SK-N-SH (cell line): ENCODE measurements at regions not wholly inside any gene's neighbourhood (a gene's known extent, or its start where the extent isn't known, plus 50 kb on each side); places are given as distances from the start of the nearest gene placed in this dataset.
"Not testable (repeated sequence)": the region's sequence is repeated elsewhere in the genome, so short reads cannot be mapped to it uniquely, and the experiment has no call there.

Experiments used
- CTCF ChIA-PET: fragments of 300-600, 350-600 bp; formaldehyde crosslinking; extraction: SDS; loops from one replicate; lab custom pipeline; 2021; lab: Yijun Ruan, JAX
- POLR2A ChIA-PET: fragments of 350-600 bp; sonication (Branson Sonifier 250); formaldehyde crosslinking; extraction: SDS; loops from one replicate; lab custom pipeline; 2020; ENCODE audit warnings: antibody characterized with exemption, inconsistent platforms; lab: Yijun Ruan, JAX
- DNase-seq: peaks from one replicate; pipeline ENCODE4 v3.0.0; 2012
- H2AFZ ChIP-seq: fragments of 200-600 bp; sonication (generic); 2 replicates; pipeline ENCODE4 v1.8.1; 2016; ENCODE audit warnings: antibody characterized with exemption, mild to moderate bottlenecking, low read depth
- H3F3A ChIP-seq: fragments of 200-600 bp; sonication (generic); replicated peaks from 2 replicates; pipeline ENCODE3; 2016; ENCODE audit warnings: antibody characterized with exemption, mild to moderate bottlenecking; ENCODE audit not compliant: insufficient read depth
- H3K27ac ChIP-seq, 2 experiments: fragments of 200-500 bp in 1 of 2; fragments of 200-600 bp in 1 of 2; sonication (Bioruptor generic) in 1 of 2; sonication (generic), shearing (Covaris generic) in 1 of 2; 2 replicates each; pipeline versions ENCODE4 v1.5.1 to v1.6.1; 2014 to 2016; ENCODE audit warnings: low read depth in 2 of 2, inconsistent platforms in 1 of 2, low read length in 1 of 2, mild to moderate bottlenecking in 1 of 2, mixed read lengths in 1 of 2
- H3K27me3 ChIP-seq: fragments of 200-600 bp; sonication (generic), shearing (Covaris generic); 2 replicates; pipeline ENCODE4 v1.6.1; 2016; ENCODE audit warnings: mixed run types; ENCODE audit not compliant: insufficient read depth
- H3K36me3 ChIP-seq, 2 experiments: fragments of 200-500 bp in 1 of 2; fragments of 200-600 bp in 1 of 2; sonication (Bioruptor generic) in 1 of 2; sonication (generic) in 1 of 2; replicated peaks in 1 of 2; 2 replicates each; pipeline versions ENCODE3 to v1.5.1; 2014 to 2016; ENCODE audit warnings: low read length in 1 of 2, mild to moderate bottlenecking in 1 of 2; ENCODE audit not compliant: insufficient read depth in 2 of 2, control insufficient read depth in 1 of 2
- H3K4me1 ChIP-seq, 2 experiments: fragments of 200-500 bp in 1 of 2; fragments of 200-600 bp in 1 of 2; sonication (Bioruptor generic) in 1 of 2; sonication (generic), shearing (Covaris generic) in 1 of 2; 2 replicates each; pipeline versions ENCODE4 v1.5.1 to v1.6.1; 2014 to 2016; ENCODE audit warnings: low read depth in 1 of 2, low read length in 1 of 2, mixed run types in 1 of 2; ENCODE audit not compliant: insufficient read depth in 2 of 2, control insufficient read depth in 1 of 2
- H3K4me2 ChIP-seq: fragments of 200-600 bp; sonication (generic), shearing (Covaris generic); 2 replicates; pipeline ENCODE4 v1.6.1; 2017; ENCODE audit warnings: mixed run types
- H3K4me3 ChIP-seq, 2 experiments: fragments of 200-500 bp in 1 of 2; fragments of 200-600 bp in 1 of 2; sonication (Bioruptor generic) in 1 of 2; sonication (generic), shearing (Covaris generic) in 1 of 2; 2 replicates each; pipeline versions ENCODE4 v1.5.1 to v1.8.1; 2014 to 2016; ENCODE audit warnings: low read depth in 2 of 2, inconsistent platforms in 1 of 2, low read length in 1 of 2, mild to moderate bottlenecking in 1 of 2, mixed read lengths in 1 of 2, moderate library complexity in 1 of 2
- H3K79me2 ChIP-seq: fragments of 200-600 bp; sonication (generic); 2 replicates; pipeline ENCODE4 v1.8.1; 2017; ENCODE audit warnings: mild to moderate bottlenecking; ENCODE audit not compliant: insufficient read depth
- H3K9ac ChIP-seq: fragments of 200-600 bp; sonication (generic); 2 replicates; pipeline ENCODE4 v1.6.1; 2017; ENCODE audit warnings: mixed run types
- H3K9me2 ChIP-seq: fragments of 200-600 bp; sonication (generic); 2 replicates; pipeline ENCODE4 v1.6.1; 2017; ENCODE audit warnings: mixed run types
- H3K9me3 ChIP-seq: fragments of 200-600 bp; sonication (generic); 2 replicates; pipeline ENCODE4 v1.6.1; 2017; ENCODE audit warnings: mixed run types, mild to moderate bottlenecking, moderate library complexity
- H4K20me1 ChIP-seq: fragments of 200-600 bp; sonication (generic); 2 replicates; pipeline ENCODE4 v1.6.1; 2017; ENCODE audit warnings: mild to moderate bottlenecking, mixed run types; ENCODE audit not compliant: insufficient read depth
- WGBS: methylation state at CpG from one replicate; pipeline ENCODE4 v1.1.6; 2017; ENCODE audit warnings: low lambda C conversion rate; 5-methylcytosine and 5-hydroxymethylcytosine counted together

DNA sequence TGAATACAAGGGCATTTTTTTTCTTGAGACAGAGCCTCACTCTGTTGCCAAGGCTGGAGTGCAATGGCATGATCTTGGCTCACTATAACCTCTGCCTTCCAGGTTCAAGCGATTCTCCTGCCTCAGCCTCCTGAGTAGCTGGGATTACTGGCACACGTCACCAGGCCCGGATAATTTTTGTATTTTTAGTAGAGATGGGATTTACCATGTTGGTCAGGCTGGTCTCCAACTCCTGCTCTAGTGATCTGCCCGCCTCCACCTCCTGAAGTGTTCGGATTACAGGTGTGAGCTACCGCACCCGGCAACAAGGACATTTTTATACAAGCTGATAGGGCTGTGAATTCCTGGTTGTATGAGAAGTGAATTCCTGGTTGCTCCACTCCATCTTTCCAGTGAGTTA, 577.7 kb upstream of the TPTE start:
- H2AFZ ChIP-seq, DNase-seq, H3K36me3 ChIP-seq, H3K9ac ChIP-seq, H3K79me2 ChIP-seq, CTCF ChIA-PET, POLR2A ChIA-PET, H3K4me2 ChIP-seq, H3K4me1 ChIP-seq, H3F3A ChIP-seq, H3K27me3 ChIP-seq, H3K9me3 ChIP-seq, H3K9me2 ChIP-seq, H3K27ac ChIP-seq, H3K4me3 ChIP-seq, H4K20me1 ChIP-seq: not testable (repeated sequence)
- 5% methylated on average over 7 of the region's 7 CpGs for WGBS

- H2AFZ ChIP-seq, H3K9me2 ChIP-seq, H3K4me3 ChIP-seq, H3K27me3 ChIP-seq, H3K4me1 ChIP-seq, CTCF ChIA-PET, H3K9me3 ChIP-seq, POLR2A ChIA-PET, H3K36me3 ChIP-seq, H3K79me2 ChIP-seq, H3K27ac ChIP-seq, DNase-seq, H4K20me1 ChIP-seq, H3K9ac ChIP-seq, H3F3A ChIP-seq, H3K4me2 ChIP-seq: not testable (repeated sequence)
- 0% methylated on average over 1 of the region's 1 CpG for WGBS
Observed at GRCh38 chr21:9946057-9946456, 575.3 kb upstream of the TPTE start.

DNA sequence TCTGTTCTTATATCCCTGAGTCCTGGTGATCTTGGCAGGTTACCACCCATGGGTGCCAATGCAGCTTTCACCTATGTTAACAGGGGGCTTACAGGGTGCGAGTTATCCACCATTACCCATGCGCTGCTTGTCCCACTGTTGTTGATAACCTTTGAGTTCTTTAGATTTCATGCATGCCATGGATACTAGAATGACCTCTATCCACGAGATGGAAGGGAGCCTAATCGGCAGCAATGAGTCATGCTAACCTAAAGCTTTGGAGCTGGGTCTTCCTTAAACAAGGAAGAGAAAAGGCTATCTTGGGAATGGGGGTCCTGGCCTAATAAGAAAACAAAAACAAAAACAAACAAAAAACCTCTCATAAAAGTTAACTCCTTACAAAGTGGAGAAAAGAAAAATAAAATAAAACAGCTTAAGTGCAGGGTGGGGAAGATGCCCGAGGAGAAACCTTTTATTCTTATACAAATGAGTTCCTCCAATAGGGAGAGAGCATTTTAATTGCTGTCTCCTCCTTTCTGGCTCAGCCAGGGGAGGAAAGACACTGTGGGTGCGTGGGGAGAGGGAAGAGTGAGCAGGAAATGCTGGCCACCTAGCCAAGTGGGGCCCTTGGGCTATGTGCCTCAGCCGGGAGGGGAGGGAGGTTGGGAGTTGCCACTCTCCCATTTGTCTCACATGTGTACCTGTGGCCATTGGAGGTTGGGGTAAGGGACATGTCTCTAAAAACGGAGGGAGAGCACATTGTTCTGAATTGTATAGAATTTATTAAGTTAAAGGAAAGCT, 571.7 kb upstream of the TPTE start:
- H3K27me3 ChIP-seq, DNase-seq, POLR2A ChIA-PET, H3K4me3 ChIP-seq, H4K20me1 ChIP-seq, H3K9ac ChIP-seq, H3K27ac ChIP-seq, H3K79me2 ChIP-seq, H2AFZ ChIP-seq, H3K9me3 ChIP-seq, H3K4me1 ChIP-seq, H3F3A ChIP-seq, H3K9me2 ChIP-seq, CTCF ChIA-PET, H3K4me2 ChIP-seq, H3K36me3 ChIP-seq: not testable (repeated sequence)
- WGBS, result 3% methylated on average over 8 of the region's 8 CpGs

DNA sequence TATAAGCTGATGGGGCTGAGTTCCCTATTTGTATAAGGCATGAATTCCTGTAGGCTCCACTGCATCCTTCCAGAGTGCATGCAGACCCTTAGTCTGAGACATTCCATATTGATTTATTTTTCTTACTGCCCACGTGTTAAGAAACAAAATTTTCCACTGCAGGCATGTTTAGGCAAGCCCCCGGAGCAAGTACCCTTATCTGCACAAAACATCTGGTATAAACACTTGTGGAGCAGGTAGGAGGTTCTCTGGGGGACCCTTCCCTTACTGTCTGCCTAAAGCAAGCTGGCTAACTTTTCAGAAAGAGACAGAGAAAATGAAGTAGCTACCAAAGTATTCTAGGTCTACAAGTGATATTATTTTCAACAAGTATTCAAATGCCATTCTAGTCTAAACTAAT, 571.0 kb upstream of the TPTE start:
- H3K4me3 ChIP-seq, H3K4me2 ChIP-seq, H3F3A ChIP-seq, H3K79me2 ChIP-seq, H3K27me3 ChIP-seq, H3K9ac ChIP-seq, H3K27ac ChIP-seq, DNase-seq, CTCF ChIA-PET, H3K9me3 ChIP-seq, POLR2A ChIA-PET, H3K36me3 ChIP-seq, H3K9me2 ChIP-seq, H3K4me1 ChIP-seq, H4K20me1 ChIP-seq: not testable (repeated sequence)
- H2AFZ ChIP-seq, result 0 out of 2 replicates have a peak overlapping the region, but pooled peaks have one; percentile 10
- 0% methylated on average over 2 of the region's 2 CpGs for WGBS
